GM10248 (cell line): ENCODE measurements at regions not wholly inside any gene's neighbourhood (a gene's known extent, or its start where the extent isn't known, plus 50 kb on each side); places are given as distances from the start of the nearest gene placed in this dataset.

Source experiments
- CTCF ChIA-PET: fragments of 300-600 bp; sonication (Branson Sonifier 250); formaldehyde crosslinking; extraction: SDS; loops from one replicate; lab custom pipeline; 2021; ENCODE audit warnings: antibody characterized with exemption; lab: Yijun Ruan, JAX
- POLR2A ChIA-PET: fragments of 350-650 bp; sonication (Branson Sonifier 250); formaldehyde crosslinking; extraction: SDS; loops from one replicate; lab custom pipeline; 2020; ENCODE audit warnings: antibody characterized with exemption; lab: Yijun Ruan, JAX
- DNase-seq: peaks from one replicate; pipeline ENCODE4 v3.0.0; 2012; ENCODE audit errors: extremely low spot score
- TF ChIP-seq, protein P1 (sequence below): IDR thresholded peaks from 2 replicates; pipeline ENCODE4 v1.5.1; 2012; ENCODE audit warnings: mild to moderate bottlenecking, low read depth; ENCODE audit errors: extremely low read depth, missing control alignments, control extremely low read depth

GRCh38 chr15:46894644-46895043 is 822.7 kb upstream of the SEMA6D start:
- POLR2A ChIA-PET = no interaction called here
- CTCF ChIA-PET = no interaction called here
- no peak for DNase-seq
- TF ChIP-seq, protein P1, sequence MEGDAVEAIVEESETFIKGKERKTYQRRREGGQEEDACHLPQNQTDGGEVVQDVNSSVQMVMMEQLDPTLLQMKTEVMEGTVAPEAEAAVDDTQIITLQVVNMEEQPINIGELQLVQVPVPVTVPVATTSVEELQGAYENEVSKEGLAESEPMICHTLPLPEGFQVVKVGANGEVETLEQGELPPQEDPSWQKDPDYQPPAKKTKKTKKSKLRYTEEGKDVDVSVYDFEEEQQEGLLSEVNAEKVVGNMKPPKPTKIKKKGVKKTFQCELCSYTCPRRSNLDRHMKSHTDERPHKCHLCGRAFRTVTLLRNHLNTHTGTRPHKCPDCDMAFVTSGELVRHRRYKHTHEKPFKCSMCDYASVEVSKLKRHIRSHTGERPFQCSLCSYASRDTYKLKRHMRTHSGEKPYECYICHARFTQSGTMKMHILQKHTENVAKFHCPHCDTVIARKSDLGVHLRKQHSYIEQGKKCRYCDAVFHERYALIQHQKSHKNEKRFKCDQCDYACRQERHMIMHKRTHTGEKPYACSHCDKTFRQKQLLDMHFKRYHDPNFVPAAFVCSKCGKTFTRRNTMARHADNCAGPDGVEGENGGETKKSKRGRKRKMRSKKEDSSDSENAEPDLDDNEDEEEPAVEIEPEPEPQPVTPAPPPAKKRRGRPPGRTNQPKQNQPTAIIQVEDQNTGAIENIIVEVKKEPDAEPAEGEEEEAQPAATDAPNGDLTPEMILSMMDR = no peak

DNA sequence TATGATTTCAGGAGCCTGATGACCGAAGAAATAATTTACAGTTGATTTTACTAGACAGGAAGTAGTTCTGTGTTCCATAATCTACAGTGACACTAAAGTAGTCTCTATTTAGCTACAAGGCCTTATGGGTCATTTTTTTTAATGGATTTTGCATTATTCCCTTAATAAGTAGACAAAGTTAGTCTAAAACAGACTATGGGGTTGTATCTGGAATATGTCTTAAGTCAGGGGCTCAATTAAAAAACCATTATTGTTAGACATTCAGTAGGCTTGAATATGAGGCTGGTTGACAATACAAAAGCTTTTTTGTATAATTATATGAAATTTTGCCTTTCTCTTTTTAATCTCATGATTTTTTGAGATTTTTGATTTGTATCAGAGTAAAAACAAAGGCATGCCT is 820.0 kb upstream of the SEMA6D start:
- ChIA-PET POLR2A (no interaction called here), CTCF (interaction anchor here (1.3 to 2.1 kb wide), 2 partner anchors 33 to 56 kb away, joined by 3 to 5 read pairs; no protein-coding TSS in a partner anchor)
- no peak for DNase-seq
- TF ChIP-seq, protein P1 = no peak

DNA sequence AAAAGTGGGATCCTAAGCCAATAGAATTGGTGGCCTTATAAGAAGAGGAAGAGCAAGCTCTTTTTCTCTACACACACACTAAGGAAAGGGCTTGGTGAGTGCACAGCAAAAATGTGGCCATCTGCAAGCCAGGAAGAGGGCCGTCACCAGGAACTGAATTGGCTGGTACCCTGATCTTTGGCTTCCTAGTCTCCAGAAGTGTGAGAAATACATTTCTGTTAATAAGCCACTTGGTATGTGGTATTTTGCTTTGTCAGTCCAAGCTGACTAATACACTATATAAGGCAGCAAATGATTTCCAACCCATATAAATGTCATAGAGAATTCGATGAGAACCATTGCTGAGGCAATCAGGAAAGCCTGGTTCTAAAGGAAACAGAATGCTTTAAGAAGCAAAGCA is 816.3 kb upstream of the SEMA6D start:
- ChIA-PET POLR2A (no interaction called here), CTCF (interaction anchor here (0.8 to 1.4 kb wide), 2 partner anchors 9 to 12 kb away, joined by 3 read pairs; no protein-coding TSS in a partner anchor)
- no peak for DNase-seq
- TF ChIP-seq, protein P1 = no peak

DNA sequence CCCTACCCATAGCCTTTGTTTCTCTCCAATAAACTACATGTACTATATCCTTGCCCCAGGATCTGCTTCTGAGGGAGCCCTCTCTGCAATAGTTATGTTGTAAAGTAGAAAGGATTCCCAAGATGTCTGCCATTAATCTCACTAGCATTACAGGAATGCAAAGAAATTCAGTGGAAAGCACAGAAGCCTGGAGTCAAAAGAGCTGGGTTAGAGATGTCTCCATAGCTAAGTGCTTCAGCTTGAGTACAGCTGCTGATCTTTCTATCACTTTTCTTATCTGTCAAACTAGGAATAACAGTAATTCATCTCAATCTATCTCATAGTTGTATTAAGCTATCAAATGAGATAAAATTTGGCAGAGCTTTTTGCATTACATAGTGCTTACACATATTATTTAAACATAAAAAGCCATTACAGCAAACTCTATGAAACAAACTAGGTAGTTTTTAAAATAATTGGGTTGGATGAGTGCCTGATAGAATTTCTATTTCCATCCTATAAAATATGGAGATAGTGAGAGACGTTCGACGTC is 799.5 kb upstream of the SEMA6D start:
- ChIA-PET CTCF (interaction anchor here (0.8 to 1.3 kb wide), 3 partner anchors 11 to 26 kb away, joined by 3 to 4 read pairs (median 3); no protein-coding TSS in a partner anchor), POLR2A (no interaction called here)
- TF ChIP-seq, protein P1 = no peak
- DNase-seq = no peak

DNA sequence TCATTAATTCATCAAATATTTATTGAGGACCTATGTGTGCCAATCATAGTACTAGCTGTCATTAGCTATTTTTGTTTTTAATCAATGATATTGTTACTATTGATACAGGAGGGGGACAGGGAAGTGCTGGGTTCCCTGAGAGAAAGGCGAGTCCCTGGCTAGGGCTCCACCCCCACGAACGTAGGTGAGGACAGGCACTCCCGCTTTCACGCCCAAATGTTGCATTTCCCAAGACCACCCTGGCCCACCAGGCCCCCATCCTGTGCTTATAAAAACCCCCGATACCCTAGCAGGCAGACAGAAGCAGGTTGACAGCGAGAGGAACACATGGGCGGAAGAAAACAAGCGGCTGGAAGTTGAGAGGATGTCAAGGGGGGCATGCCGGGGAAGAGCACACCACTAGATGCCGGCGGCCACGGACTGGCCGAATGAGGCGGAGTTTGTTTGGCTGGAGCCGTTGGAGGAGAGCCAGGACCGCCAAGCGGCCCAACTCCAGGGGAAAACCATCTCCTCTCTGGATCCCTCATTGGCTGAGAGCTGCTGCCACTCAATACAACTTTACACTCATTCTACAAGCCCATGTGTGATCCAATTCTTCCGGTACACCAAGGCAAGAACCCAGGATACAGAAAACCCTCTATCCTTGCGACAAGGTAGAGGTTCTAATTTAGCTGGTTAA is 798.7 kb upstream of the SEMA6D start:
- TF ChIP-seq, protein P1 = no peak
- ChIA-PET CTCF (interaction anchor here (0.8 to 1.3 kb wide), 3 partner anchors 12 to 26 kb away, joined by 3 to 4 read pairs (median 3); no protein-coding TSS in a partner anchor), POLR2A (no interaction called here)
- DNase-seq = no peak

DNA sequence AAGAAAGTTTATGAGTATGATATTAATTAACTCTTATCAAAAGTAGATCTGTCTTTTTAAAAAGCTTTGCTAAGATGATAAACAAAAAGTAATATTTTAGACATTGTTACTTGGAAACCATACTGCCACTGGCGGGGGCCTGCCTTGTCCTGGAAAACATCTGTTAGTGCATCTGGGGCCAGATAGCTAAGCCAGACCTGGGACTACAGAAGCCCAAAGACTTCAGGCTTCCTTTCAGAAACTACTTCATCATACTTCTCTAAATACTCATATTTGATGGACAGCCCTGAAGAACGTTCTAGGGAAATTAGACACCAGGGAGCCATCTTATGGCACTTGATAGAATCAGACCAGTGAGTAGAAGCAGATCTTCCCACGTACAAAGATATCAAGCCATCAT is 795.4 kb upstream of the SEMA6D start:
- TF ChIP-seq, protein P1 = no peak
- POLR2A ChIA-PET = no interaction called here
- no peak for DNase-seq
- CTCF ChIA-PET = interaction anchor here (1.0 to 1.3 kb wide), 2 partner anchors 9 to 12 kb away, joined by 3 read pairs; no protein-coding TSS in a partner anchor
